ENCODE measurements at regions not wholly inside any gene's neighbourhood (a gene's known extent, or its start where the extent isn't known, plus 50 kb on each side); places are given as distances from the start of the nearest gene placed in this dataset.

GRCh38 chr11:134864968-134865305 lies 452.9 kb upstream of the B3GAT1 start:
- TF ChIP-seq, protein P1, sequence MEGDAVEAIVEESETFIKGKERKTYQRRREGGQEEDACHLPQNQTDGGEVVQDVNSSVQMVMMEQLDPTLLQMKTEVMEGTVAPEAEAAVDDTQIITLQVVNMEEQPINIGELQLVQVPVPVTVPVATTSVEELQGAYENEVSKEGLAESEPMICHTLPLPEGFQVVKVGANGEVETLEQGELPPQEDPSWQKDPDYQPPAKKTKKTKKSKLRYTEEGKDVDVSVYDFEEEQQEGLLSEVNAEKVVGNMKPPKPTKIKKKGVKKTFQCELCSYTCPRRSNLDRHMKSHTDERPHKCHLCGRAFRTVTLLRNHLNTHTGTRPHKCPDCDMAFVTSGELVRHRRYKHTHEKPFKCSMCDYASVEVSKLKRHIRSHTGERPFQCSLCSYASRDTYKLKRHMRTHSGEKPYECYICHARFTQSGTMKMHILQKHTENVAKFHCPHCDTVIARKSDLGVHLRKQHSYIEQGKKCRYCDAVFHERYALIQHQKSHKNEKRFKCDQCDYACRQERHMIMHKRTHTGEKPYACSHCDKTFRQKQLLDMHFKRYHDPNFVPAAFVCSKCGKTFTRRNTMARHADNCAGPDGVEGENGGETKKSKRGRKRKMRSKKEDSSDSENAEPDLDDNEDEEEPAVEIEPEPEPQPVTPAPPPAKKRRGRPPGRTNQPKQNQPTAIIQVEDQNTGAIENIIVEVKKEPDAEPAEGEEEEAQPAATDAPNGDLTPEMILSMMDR (conservative IDR thresholded peaks at IDR 0.05 in 1 of 2, IDR thresholded peaks at IDR 0.05 in 1 of 2; ENCODE audit: low read depth in 1 of 2, low read length in 2 of 2): no peak
- TF ChIP-seq EZH2 (IDR thresholded peaks at IDR 0.05; ENCODE audit: low read length, missing control alignments): no peak
